ENCODE measurements at regions not wholly inside any gene's neighbourhood (a gene's known extent, or its start where the extent isn't known, plus 50 kb on each side); places are given as distances from the start of the nearest gene placed in this dataset.

- no peak for DNase-seq (ENCODE audit: low read depth)
Observed at GRCh38 chr7:136807598-136807997, 60.9 kb upstream of the CHRM2 start.

GRCh38 chr7:136803028-136803427 lies 65.4 kb upstream of the CHRM2 start:
- DNase-seq (ENCODE audit: low read depth): no peak

GRCh38 chr7:136783934-136784333 lies 84.5 kb upstream of the CHRM2 start:
- no peak for DNase-seq (ENCODE audit: low read depth)

GRCh38 chr7:136741941-136742340 lies 126.5 kb upstream of the CHRM2 start:
- DNase-seq (ENCODE audit: low read depth): peak; percentile 51

GRCh38 chr7:136728945-136729344 lies 139.5 kb upstream of the CHRM2 start:
- DNase-seq (ENCODE audit: low read depth): peak; percentile 17

GRCh38 chr7:136726460-136726859 lies 142.0 kb upstream of the CHRM2 start:
- no peak for DNase-seq (ENCODE audit: low read depth)

GRCh38 chr7:136717910-136718557 lies 150.4 kb upstream of the CHRM2 start:
- DNase-seq (ENCODE audit: low read depth): no peak

GRCh38 chr7:136714062-136714461 lies 154.4 kb upstream of the CHRM2 start:
- no peak for DNase-seq (ENCODE audit: low read depth)

- no peak for DNase-seq (ENCODE audit: low read depth)
Observed at GRCh38 chr7:136710751-136711150, 157.7 kb upstream of the CHRM2 start.

GRCh38 chr7:136709876-136710275 lies 158.6 kb upstream of the CHRM2 start:
- DNase-seq (ENCODE audit: low read depth): no peak

GRCh38 chr7:136702913-136703312 lies 165.5 kb upstream of the CHRM2 start:
- no peak for DNase-seq (ENCODE audit: low read depth)

- no peak for DNase-seq (ENCODE audit: low read depth)
Observed at GRCh38 chr7:136698977-136699376, 169.5 kb upstream of the CHRM2 start.

- DNase-seq (ENCODE audit: low read depth): no peak
Observed at GRCh38 chr7:136698231-136698630, 170.2 kb upstream of the CHRM2 start.

- DNase-seq (ENCODE audit: low read depth): no peak
Observed at GRCh38 chr7:136697271-136697670, 171.2 kb upstream of the CHRM2 start.

GRCh38 chr7:136693166-136694119 lies 175.0 kb upstream of the CHRM2 start:
- no peak for DNase-seq (ENCODE audit: low read depth)

- no peak for DNase-seq (ENCODE audit: low read depth)
Observed at GRCh38 chr7:136692221-136692620, 176.2 kb upstream of the CHRM2 start.

GRCh38 chr7:136688601-136689000 lies 179.9 kb upstream of the CHRM2 start:
- DNase-seq (ENCODE audit: low read depth): no peak

GRCh38 chr7:136687693-136688322 lies 180.6 kb upstream of the CHRM2 start:
- peak; percentile 56 for DNase-seq (ENCODE audit: low read depth)

GRCh38 chr7:136685501-136686173 lies 182.8 kb upstream of the CHRM2 start:
- no peak for DNase-seq (ENCODE audit: low read depth)

- peak; percentile 95 for DNase-seq (ENCODE audit: low read depth)
Observed at GRCh38 chr7:136677471-136678365, 190.7 kb upstream of the CHRM2 start.

GRCh38 chr7:136667584-136667983 lies 200.9 kb upstream of the CHRM2 start:
- DNase-seq (ENCODE audit: low read depth): no peak
